ENCODE measurements at regions not wholly inside any gene's neighbourhood (a gene's known extent, or its start where the extent isn't known, plus 50 kb on each side); places are given as distances from the start of the nearest gene placed in this dataset.

- ATAC-seq (no peak), DNase-seq (no peak)
- Histone ChIP-seq H3K36me3 (replicated peaks in 1 of 2; ENCODE audit: insufficient read depth in 1 of 2, low read depth in 2 of 2) (no peaks in the 10 kb centered on the region), H3K4me1 (peaks cover 10% of the 10 kb centered on the region), H3K27me3 (no peaks in the 10 kb centered on the region), H3K9me3 (no peaks in the 10 kb centered on the region), H3K4me3 (no peak overlapping the region), H3K27ac (no peak overlapping the region)
- intact Hi-C loops (cut with DNase I), result no loop called here
- TF ChIP-seq CTCF (IDR thresholded peaks at IDR 0.05) (no peak), POLR2A (IDR thresholded peaks at IDR 0.05) (no peak)
- WGBS, 2 donors, result 89 to 90% methylated on average over 1 of the region's 1 CpG
Measured at GRCh38 chr6:22958677-22959076, 389.3 kb downstream of the HDGFL1 start.

GRCh38 chr6:22959571-22959970, 390.2 kb downstream of the HDGFL1 start:
- no peaks in the 10 kb centered on the region for H3K9me3 ChIP-seq
- intact Hi-C loops (cut with DNase I), result no loop called here
- H3K27ac ChIP-seq, result no peak overlapping the region
- no peak overlapping the region for H3K4me3 ChIP-seq
- WGBS, 2 donors, result 45 to 49% methylated on average over 2 of the region's 2 CpGs
- H3K4me1 ChIP-seq, result peaks cover 10% of the 10 kb centered on the region
- no peak for ATAC-seq
- TF ChIP-seq POLR2A (IDR thresholded peaks at IDR 0.05) (no peak), CTCF (IDR thresholded peaks at IDR 0.05) (no peak)
- no peaks in the 10 kb centered on the region for H3K27me3 ChIP-seq
- no peaks in the 10 kb centered on the region for H3K36me3 ChIP-seq (replicated peaks in 1 of 2; ENCODE audit: insufficient read depth in 1 of 2, low read depth in 2 of 2)
- DNase-seq, result no peak

GRCh38 chr6:22964334-22964733, 395.0 kb downstream of the HDGFL1 start:
- Histone ChIP-seq H3K4me3 (no peak overlapping the region), H3K27ac (no peak overlapping the region), H3K36me3 (replicated peaks in 1 of 2; ENCODE audit: insufficient read depth in 1 of 2, low read depth in 2 of 2) (no peaks in the 10 kb centered on the region), H3K27me3 (no peaks in the 10 kb centered on the region), H3K9me3 (no peaks in the 10 kb centered on the region), H3K4me1 (no peaks in the 10 kb centered on the region)
- TF ChIP-seq POLR2A (IDR thresholded peaks at IDR 0.05) (no peak), CTCF (IDR thresholded peaks at IDR 0.05) (no peak)
- DNase-seq, result no peak
- intact Hi-C loops (cut with DNase I), result no loop called here
- no peak for ATAC-seq
- WGBS, 2 donors, result 49 to 60% methylated on average over 2 of the region's 2 CpGs

- Histone ChIP-seq H3K36me3 (replicated peaks in 1 of 2; ENCODE audit: insufficient read depth in 1 of 2, low read depth in 2 of 2) (no peaks in the 10 kb centered on the region), H3K27ac (no peak overlapping the region), H3K4me3 (no peak overlapping the region), H3K9me3 (no peaks in the 10 kb centered on the region), H3K27me3 (no peaks in the 10 kb centered on the region), H3K4me1 (no peaks in the 10 kb centered on the region)
- 39 to 56% methylated on average over 5 of the region's 5 CpGs for WGBS, 2 donors
- ATAC-seq, result no peak
- intact Hi-C loops (cut with DNase I), result no loop called here
- no peak for DNase-seq
- no peak for TF ChIP-seq POLR2A (IDR thresholded peaks at IDR 0.05)
- no peak for TF ChIP-seq CTCF (IDR thresholded peaks at IDR 0.05)
Measured at GRCh38 chr6:22965889-22966288, 396.5 kb downstream of the HDGFL1 start.

- H3K4me1 ChIP-seq, result no peaks in the 10 kb centered on the region
- 33 to 39% methylated on average over 3 of the region's 3 CpGs for WGBS, 2 donors
- no peaks in the 10 kb centered on the region for H3K9me3 ChIP-seq
- no peak overlapping the region for H3K4me3 ChIP-seq
- no peak overlapping the region for H3K27ac ChIP-seq
- H3K27me3 ChIP-seq, result no peaks in the 10 kb centered on the region
- intact Hi-C loops (cut with DNase I), result no loop called here
- TF ChIP-seq POLR2A (IDR thresholded peaks at IDR 0.05), result no peak
- no peak for TF ChIP-seq CTCF (IDR thresholded peaks at IDR 0.05)
- H3K36me3 ChIP-seq (replicated peaks in 1 of 2; ENCODE audit: insufficient read depth in 1 of 2, low read depth in 2 of 2), result no peaks in the 10 kb centered on the region
- ATAC-seq (no peak), DNase-seq (no peak)
Measured at GRCh38 chr6:22966691-22967422, 397.5 kb downstream of the HDGFL1 start.
